GM23338 (cell line): ENCODE measurements at regions not wholly inside any gene's neighbourhood (a gene's known extent, or its start where the extent isn't known, plus 50 kb on each side); places are given as distances from the start of the nearest gene placed in this dataset.

Experiments
- ATAC-seq: fragments of 200-7000 bp; cut with Tn5 transposase; 3 replicates; pipeline ENCODE4 v1.9.1; 2020
- DNase-seq: peaks from one replicate; pipeline ENCODE4 v3.0.0-alpha.2; 2015; ENCODE audit warnings: low spot score
- H2AFZ ChIP-seq: fragments of 200-600 bp; sonication (generic); 2 replicates; pipeline ENCODE4 v1.8.0; 2016; ENCODE audit warnings: antibody characterized with exemption, mild to moderate bottlenecking, moderate library complexity
- H3F3A ChIP-seq: fragments of 200-600 bp; sonication (generic); replicated peaks from 2 replicates; pipeline ENCODE4 v1.8.0; 2017; ENCODE audit warnings: antibody characterized with exemption, mixed run types, low read depth
- H3K27ac ChIP-seq: fragments of 200-600 bp; sonication (generic); 2 replicates; pipeline ENCODE4 v1.6.1; 2016; ENCODE audit warnings: low read depth
- H3K27me3 ChIP-seq: fragments of 200-600 bp; sonication (generic); 2 replicates; pipeline ENCODE4 v1.8.0; 2016; ENCODE audit warnings: mild to moderate bottlenecking, mixed run types, moderate library complexity; ENCODE audit not compliant: insufficient read depth
- H3K36me3 ChIP-seq: fragments of 200-600 bp; sonication (generic); 2 replicates; pipeline ENCODE4 v1.8.0; 2016; ENCODE audit warnings: mild to moderate bottlenecking; ENCODE audit not compliant: insufficient read depth
- H3K4me1 ChIP-seq: fragments of 200-600 bp; sonication (generic); 2 replicates; pipeline ENCODE4 v1.8.0; 2016; ENCODE audit warnings: mild to moderate bottlenecking, moderate library complexity; ENCODE audit not compliant: insufficient read depth
- H3K4me2 ChIP-seq: fragments of 200-600 bp; sonication (generic); 2 replicates; pipeline ENCODE4 v1.7.1; 2017; ENCODE audit warnings: mixed run types
- H3K4me3 ChIP-seq: fragments of 200-600 bp; sonication (generic); 2 replicates; pipeline ENCODE4 v1.6.1; 2016; ENCODE audit warnings: mixed run types
- H3K79me2 ChIP-seq: fragments of 200-600 bp; sonication (generic); replicated peaks from 2 replicates; pipeline ENCODE4 v1.8.0; 2017; ENCODE audit warnings: mild to moderate bottlenecking; ENCODE audit not compliant: insufficient read depth
- H3K9me2 ChIP-seq: fragments of 200-600 bp; sonication (generic); 2 replicates; pipeline ENCODE4 v1.8.0; 2017; ENCODE audit not compliant: insufficient read depth
- H4K20me1 ChIP-seq: fragments of 200-600 bp; sonication (generic); replicated peaks from 2 replicates; pipeline ENCODE4 v1.8.0; 2017; ENCODE audit warnings: mild to moderate bottlenecking; ENCODE audit not compliant: insufficient read depth
- H3K27ac Mint-ChIP-seq: 2 replicates; pipeline ENCODE4 v1.8.0; 2020; ENCODE audit warnings: inconsistent platforms, mild to moderate bottlenecking, moderate library complexity, mixed read lengths
- H3K27me3 Mint-ChIP-seq: 3 replicates; pipeline ENCODE4 v1.8.0; 2022; ENCODE audit warnings: low read depth, mild to moderate bottlenecking, moderate library complexity, mixed read lengths, inconsistent platforms; ENCODE audit not compliant: insufficient read depth, poor library complexity
- H3K36me3 Mint-ChIP-seq: 3 replicates; pipeline ENCODE4 v1.8.0; 2021; ENCODE audit warnings: low read depth, mild to moderate bottlenecking, inconsistent platforms, moderate library complexity, mixed read lengths
- H3K4me1 Mint-ChIP-seq: 3 replicates; pipeline ENCODE4 v1.8.0; 2020; ENCODE audit warnings: mild to moderate bottlenecking, inconsistent platforms, mixed read lengths
- H3K4me3 Mint-ChIP-seq: 3 replicates; pipeline ENCODE4 v1.8.0; 2021; ENCODE audit warnings: moderate library complexity, mild to moderate bottlenecking, inconsistent platforms, mixed read lengths
- H3K9me3 Mint-ChIP-seq: 3 replicates; pipeline ENCODE4 v1.8.0; 2020; ENCODE audit warnings: moderate library complexity, mild to moderate bottlenecking, inconsistent platforms, mixed read lengths
- CREB1 ChIP-seq: fragments of 250-450 bp; sonication (Bioruptor Pico); IDR thresholded peaks from 2 replicates; pipeline ENCODE4 v1.5.0; 2020; ENCODE audit warnings: low read depth, mild to moderate bottlenecking, moderate library complexity
- ETS1 ChIP-seq: IDR thresholded peaks from 2 replicates; pipeline ENCODE4 v1.6.1; 2016; ENCODE audit warnings: antibody characterized with exemption
- EZH2 ChIP-seq: fragments of 200-600 bp; sonication (generic); IDR thresholded peaks from one replicate; pipeline ENCODE4 v1.8.0; 2017; ENCODE audit warnings: antibody characterized with exemption, mild to moderate bottlenecking, low read depth; ENCODE audit not compliant: unreplicated experiment
- EZH2phosphoT487 ChIP-seq: fragments of 200-600 bp; sonication (generic); IDR thresholded peaks from one replicate; pipeline ENCODE4 v1.8.1; 2018; ENCODE audit warnings: antibody characterized with exemption; ENCODE audit not compliant: unreplicated experiment
- NANOG ChIP-seq: IDR thresholded peaks from 2 replicates; pipeline ENCODE4 v1.6.1; 2016; ENCODE audit warnings: antibody characterized with exemption, borderline replicate concordance
- STAT1 ChIP-seq: IDR thresholded peaks from one replicate; pipeline ENCODE4 v1.6.1; 2016; ENCODE audit warnings: antibody characterized with exemption; ENCODE audit not compliant: unreplicated experiment
- ZNF114 ChIP-seq: fragments of 250-450 bp; sonication (Bioruptor Pico); IDR thresholded peaks from 2 replicates; pipeline ENCODE4 v1.5.0; 2020; ENCODE audit warnings: mild to moderate bottlenecking, moderate library complexity
- ZNF462 ChIP-seq: fragments of 250-450 bp; sonication (Bioruptor Pico); IDR thresholded peaks from 2 replicates; pipeline ENCODE4 v1.5.0; 2020; ENCODE audit warnings: mild to moderate bottlenecking, moderate library complexity

DNA sequence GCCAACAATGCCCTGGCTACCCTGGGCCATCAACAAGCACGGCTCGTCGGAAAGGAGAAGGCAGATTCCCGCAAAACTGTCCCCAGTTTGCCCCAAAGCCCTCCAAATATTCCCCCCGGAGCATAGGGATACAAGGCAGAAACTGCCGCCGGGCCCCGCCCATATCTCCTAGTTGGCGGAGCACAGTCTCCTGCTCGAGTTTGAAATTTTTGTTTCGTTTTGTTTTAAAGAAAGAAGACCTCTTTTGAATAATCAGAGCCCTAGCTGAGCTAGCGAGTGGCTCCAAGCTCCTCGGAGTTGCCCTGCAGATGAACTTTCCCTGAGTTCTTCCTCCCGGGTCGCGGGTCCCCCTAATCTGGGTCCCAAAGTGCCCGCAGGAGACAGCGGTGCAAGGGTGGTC, 138.1 kb upstream of the ZIC3 start:
- Histone ChIP-seq H3K9me2 (no peaks in the 10 kb centered on the region), H3K4me2 (peak overlapping the region; percentile 88), H3K27ac (no peak overlapping the region), H3K36me3 (no peaks in the 10 kb centered on the region), H2AFZ (peak overlapping the region; percentile 63; the same call in 1 of the 2 replicates), H3K4me1 (peaks cover 30% of the 10 kb centered on the region), H4K20me1 (no peaks in the 10 kb centered on the region), H3K27me3 (peaks cover 69% of the 10 kb centered on the region), H3F3A (0 out of 2 replicates have a peak, but pooled peaks cover 3% of the 10 kb centered on the region), H3K79me2 (no peaks in the 10 kb centered on the region), H3K4me3 (peak overlapping the region; percentile 66)
- peak; percentile 4 for ATAC-seq
- no peak for TF ChIP-seq ZNF114 (CRISPR knock-in tag)
- no peak for TF ChIP-seq CREB1
- peaks cover 52% of the 10 kb centered on the region for H3K27me3 Mint-ChIP-seq
- no peaks in the 10 kb centered on the region for H3K36me3 Mint-ChIP-seq
- peaks cover 43% of the 10 kb centered on the region for H3K4me1 Mint-ChIP-seq
- H3K4me3 Mint-ChIP-seq, result peak overlapping the region; percentile 74
- H3K27ac Mint-ChIP-seq, result no peak overlapping the region
- no peaks in the 10 kb centered on the region; the same call in 2 of the 3 replicates for H3K9me3 Mint-ChIP-seq
- peak; percentile 42 for DNase-seq

GRCh38 chrX:137427426-137427778, 138.5 kb upstream of the ZIC3 start:
- no peaks in the 10 kb centered on the region for H3K36me3 Mint-ChIP-seq
- no peaks in the 10 kb centered on the region for H3K9me2 ChIP-seq
- H3K27ac Mint-ChIP-seq, result no peak overlapping the region
- peak overlapping the region; percentile 74 for H3K4me3 Mint-ChIP-seq
- peaks cover 53% of the 10 kb centered on the region for H3K27me3 Mint-ChIP-seq
- peaks cover 32% of the 10 kb centered on the region for H3K4me1 ChIP-seq
- H3F3A ChIP-seq, result 0 out of 2 replicates have a peak, but pooled peaks cover 3% of the 10 kb centered on the region
- H3K36me3 ChIP-seq, result no peaks in the 10 kb centered on the region
- peak; percentile 4 for ATAC-seq
- no peaks in the 10 kb centered on the region for H4K20me1 ChIP-seq
- no peak overlapping the region for H3K27ac ChIP-seq
- TF ChIP-seq ETS1 (no peak), EZH2 (peak; percentile 24), CREB1 (no peak), ZNF462 (CRISPR knock-in tag) (no peak), STAT1 (no peak), NANOG (no peak), EZH2phosphoT487 (no peak)
- DNase-seq, result no peak
- no peaks in the 10 kb centered on the region; the same call in 2 of the 3 replicates for H3K9me3 Mint-ChIP-seq
- peaks cover 40% of the 10 kb centered on the region for H3K4me1 Mint-ChIP-seq
- H3K4me3 ChIP-seq, result peak overlapping the region; percentile 66
- H3K4me2 ChIP-seq, result peak overlapping the region; percentile 88
- no peaks in the 10 kb centered on the region for H3K79me2 ChIP-seq
- peaks cover 73% of the 10 kb centered on the region for H3K27me3 ChIP-seq
- peak overlapping the region; percentile 63; the same call in 1 of the 2 replicates for H2AFZ ChIP-seq
